Left lung (tissue), 4 donors: ENCODE measurements at regions not wholly inside any gene's neighbourhood (a gene's known extent, or its start where the extent isn't known, plus 50 kb on each side); places are given as distances from the start of the nearest gene placed in this dataset.

Source experiments
- ATAC-seq: fragments of 200-7000 bp; cut with Tn5 transposase; one replicate; pipeline ENCODE4 v1.9.1; 2020; ENCODE audit warnings: moderate library complexity
- DNase-seq, 4 donors: peaks; one replicate each; pipeline ENCODE4 v3.0.0-alpha.2; 2013 to 2020
- H3K27ac ChIP-seq, 2 donors: fragments of 200-600 bp; sonication (generic) in 1 of 2; one replicate each; pipeline versions ENCODE4 v1.5.0 to v1.8.0; 2020 to 2021
- H3K27me3 ChIP-seq, 2 donors: fragments of 200-600 bp; sonication (generic) in 1 of 2; one replicate each; pipeline versions ENCODE4 v1.5.0 to v1.8.0; 2020 to 2021
- H3K36me3 ChIP-seq, 2 donors: fragments of 200-600 bp; sonication (generic) in 1 of 2; one replicate each; pipeline versions ENCODE4 v1.5.0 to v1.8.0; 2020 to 2021
- H3K4me1 ChIP-seq, 2 donors: fragments of 200-600 bp; one replicate each; pipeline ENCODE4 v1.8.0; 2021
- H3K4me3 ChIP-seq, 2 donors: fragments of 200-600 bp; sonication (generic) in 1 of 2; one replicate each; pipeline versions ENCODE4 v1.5.0 to v1.8.0; 2020 to 2021; ENCODE audit warnings: mild to moderate bottlenecking in 1 of 2
- H3K9me3 ChIP-seq, 2 donors: fragments of 200-600 bp; sonication (generic) in 1 of 2; one replicate each; pipeline versions ENCODE4 v1.5.0 to v1.8.0; 2020 to 2021
- CTCF ChIP-seq, 2 donors: fragments of 200-600 bp; sonication (generic) in 1 of 2; IDR thresholded peaks; one replicate each; pipeline versions ENCODE4 v1.5.0 to v1.8.0; 2021; ENCODE audit warnings: antibody characterized with exemption in 2 of 2
- intact Hi-C, 2 donors: fragments of 100-400 bp; cut with DNase I; formaldehyde crosslinking; loops; one replicate each; pipeline versions ENCODE4 v1.11.2 to v1.14.2; 2022
- donor health status: DM: no; HTN: yes; CAD: no.
- donor health status: DM: no; HTN: no; CAD: no.

GRCh38 chr18:29397536-29397935 is 1220.6 kb upstream of the CDH2 start:
- ATAC-seq (no peak), DNase-seq (no peak)
- Histone ChIP-seq H3K4me1 (no peaks in the 10 kb centered on the region), H3K4me3 (no peak overlapping the region), H3K27me3 (no peaks in the 10 kb centered on the region), H3K36me3 (no peaks in the 10 kb centered on the region), H3K9me3 (peaks cover 0 to 11% of the 10 kb centered on the region in 2 donors), H3K27ac (no peak overlapping the region)
- no peak for TF ChIP-seq CTCF (IDR thresholded peaks at IDR 0.05)
- intact Hi-C loops, result no loop called here

- H3K9me3 ChIP-seq, result peaks cover 0 to 3% of the 10 kb centered on the region in 2 donors
- DNase-seq (no peak), ATAC-seq (no peak)
- H3K27me3 ChIP-seq, result no peaks in the 10 kb centered on the region
- intact Hi-C loops, result no loop called here
- no peak overlapping the region for H3K4me3 ChIP-seq
- no peaks in the 10 kb centered on the region for H3K4me1 ChIP-seq
- H3K27ac ChIP-seq, result no peak overlapping the region
- H3K36me3 ChIP-seq, result no peaks in the 10 kb centered on the region
- no peak for TF ChIP-seq CTCF (IDR thresholded peaks at IDR 0.05)
Measured at GRCh38 chr18:29383311-29384273, 1206.7 kb upstream of the CDH2 start.

- no peak for DNase-seq
- no peak for TF ChIP-seq CTCF (IDR thresholded peaks at IDR 0.05)
- no peak for ATAC-seq
- Histone ChIP-seq H3K36me3 (no peaks in the 10 kb centered on the region), H3K4me1 (no peaks in the 10 kb centered on the region), H3K4me3 (no peak overlapping the region), H3K27ac (no peak overlapping the region), H3K9me3 (peaks cover 0 to 3% of the 10 kb centered on the region in 2 donors), H3K27me3 (no peaks in the 10 kb centered on the region)
- intact Hi-C loops, result no loop called here
Measured at GRCh38 chr18:29378651-29379136, 1201.8 kb upstream of the CDH2 start.

GRCh38 chr18:29377346-29377745 is 1200.4 kb upstream of the CDH2 start:
- no peak for TF ChIP-seq CTCF (IDR thresholded peaks at IDR 0.05)
- no peaks in the 10 kb centered on the region for H3K36me3 ChIP-seq
- DNase-seq, result no peak
- H3K9me3 ChIP-seq, result peaks cover 0 to 15% of the 10 kb centered on the region in 2 donors
- intact Hi-C loops, result no loop called here
- no peak overlapping the region for H3K4me3 ChIP-seq
- H3K27ac ChIP-seq, result no peak overlapping the region
- ATAC-seq, result no peak
- no peaks in the 10 kb centered on the region for H3K4me1 ChIP-seq
- H3K27me3 ChIP-seq, result no peaks in the 10 kb centered on the region

- Histone ChIP-seq H3K4me3 (no peak overlapping the region), H3K9me3 (peaks cover 0 to 25% of the 10 kb centered on the region in 2 donors), H3K36me3 (no peaks in the 10 kb centered on the region), H3K4me1 (no peaks in the 10 kb centered on the region), H3K27ac (no peak overlapping the region), H3K27me3 (no peaks in the 10 kb centered on the region)
- DNase-seq (no peak), ATAC-seq (no peak)
- TF ChIP-seq CTCF (IDR thresholded peaks at IDR 0.05), result no peak
- intact Hi-C loops, result no loop called here
Measured at GRCh38 chr18:29373000-29373399, 1196.1 kb upstream of the CDH2 start.
